Kidney tubule cell (primary cell): ENCODE measurements at regions not wholly inside any gene's neighbourhood (a gene's known extent, or its start where the extent isn't known, plus 50 kb on each side); places are given as distances from the start of the nearest gene placed in this dataset.
"Not testable (repeated sequence)": the region's sequence is repeated elsewhere in the genome, so short reads cannot be mapped to it uniquely, and the experiment has no call there.

Source experiments
- DNase-seq: peaks from one replicate; pipeline ENCODE4 v3.0.0-alpha.2; 2018; ENCODE audit warnings: low spot score

GRCh38 chr6:68575765-68576439, 59.2 kb upstream of the ADGRB3 start:
- DNase-seq, result peak; percentile 50

- no peak for DNase-seq
These were observed 62.1 kb upstream of the ADGRB3 start for GRCh38 chr6:68572975-68573374.

DNA sequence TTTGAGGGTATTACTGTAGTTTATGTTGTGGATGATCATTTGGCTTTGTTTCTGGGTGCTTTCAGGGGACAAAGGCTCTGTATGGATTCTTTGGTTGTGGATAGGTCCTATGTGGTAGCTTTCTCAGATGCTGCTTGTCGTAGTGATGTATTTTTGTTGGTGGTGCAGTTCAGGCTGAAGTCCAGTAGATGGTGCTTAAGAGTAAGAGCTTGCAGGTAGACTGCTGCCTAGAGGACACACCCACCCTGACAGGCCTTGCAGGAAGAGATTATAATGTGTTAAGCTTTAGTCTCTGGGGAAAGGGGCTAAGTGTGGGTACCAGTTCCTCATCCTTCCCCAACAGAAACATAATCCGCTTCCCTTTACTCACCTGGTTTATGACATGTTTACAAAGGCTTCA, 62.6 kb upstream of the ADGRB3 start:
- DNase-seq, result peak; percentile 49

GRCh38 chr6:68559716-68560115, 75.4 kb upstream of the ADGRB3 start:
- no peak for DNase-seq

DNA sequence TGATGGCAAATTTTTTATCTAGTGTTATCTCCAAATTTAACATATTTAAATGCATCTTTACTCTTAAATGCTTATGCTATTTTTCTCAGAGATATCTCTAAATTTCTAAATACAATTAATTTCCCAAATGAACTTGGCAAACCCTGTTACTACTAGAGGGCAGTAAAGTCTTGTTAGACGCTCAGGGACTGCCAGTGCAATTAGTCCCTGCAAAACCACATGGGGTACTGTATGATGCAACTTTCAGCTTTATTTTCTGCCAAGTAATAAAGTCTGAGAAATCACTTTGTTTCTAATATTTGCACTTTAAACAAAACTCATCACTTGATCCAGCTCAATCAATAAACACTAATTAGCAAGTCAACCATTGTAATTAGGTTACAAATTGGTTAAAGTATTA, 76.0 kb upstream of the ADGRB3 start:
- no peak for DNase-seq

- DNase-seq, result no peak
These were observed 88.5 kb upstream of the ADGRB3 start for GRCh38 chr6:68546620-68547019.

DNA sequence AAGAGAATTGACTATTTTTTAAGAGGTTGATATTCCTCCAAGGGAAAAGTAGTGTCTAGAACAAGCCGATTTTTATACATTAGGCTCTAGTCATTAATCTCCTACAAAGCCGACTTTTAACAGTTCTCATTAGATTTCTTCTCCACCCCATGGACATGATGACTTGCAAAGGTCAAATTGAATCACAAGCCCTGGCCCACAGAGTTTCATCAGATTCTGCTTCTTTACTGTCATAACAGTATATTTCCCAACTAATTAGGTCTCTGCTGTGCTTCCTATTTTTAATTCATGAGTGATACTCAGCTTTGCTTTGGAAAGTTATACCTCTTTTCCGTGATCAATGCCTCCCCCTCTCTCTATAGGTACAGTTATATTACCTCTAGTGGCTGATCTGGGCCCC, 90.6 kb upstream of the ADGRB3 start:
- no peak for DNase-seq

DNA sequence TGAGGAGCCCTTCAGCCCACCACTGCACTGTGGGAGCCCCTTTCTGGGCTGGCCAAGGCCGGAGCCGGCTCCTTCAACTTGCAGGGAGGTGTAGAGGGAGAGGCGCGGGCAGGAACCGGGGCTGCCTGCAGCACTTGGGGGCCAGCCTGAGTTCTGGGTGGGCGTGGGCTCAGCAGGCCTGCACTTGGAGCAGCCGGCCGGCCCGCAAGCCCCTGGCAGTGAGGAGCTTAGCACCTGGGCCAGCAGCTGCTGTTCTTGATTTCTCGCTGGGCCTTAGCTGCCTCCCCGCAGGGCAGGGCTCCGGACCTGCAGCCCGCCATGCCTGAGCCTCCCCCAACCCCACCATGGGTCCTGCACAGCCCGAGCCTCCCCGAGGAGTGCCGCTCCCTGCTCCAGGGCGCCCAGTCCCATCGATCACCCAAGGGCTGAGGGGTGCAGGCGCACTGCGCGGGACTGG, 101.7 kb upstream of the ADGRB3 start:
- DNase-seq, result no peak

GRCh38 chr6:68527691-68528090, 107.4 kb upstream of the ADGRB3 start:
- no peak for DNase-seq

- DNase-seq, result no peak
These were observed 128.2 kb upstream of the ADGRB3 start for GRCh38 chr6:68506911-68507310.

- no peak for DNase-seq
These were observed 132.1 kb upstream of the ADGRB3 start for GRCh38 chr6:68502946-68503345.

DNA sequence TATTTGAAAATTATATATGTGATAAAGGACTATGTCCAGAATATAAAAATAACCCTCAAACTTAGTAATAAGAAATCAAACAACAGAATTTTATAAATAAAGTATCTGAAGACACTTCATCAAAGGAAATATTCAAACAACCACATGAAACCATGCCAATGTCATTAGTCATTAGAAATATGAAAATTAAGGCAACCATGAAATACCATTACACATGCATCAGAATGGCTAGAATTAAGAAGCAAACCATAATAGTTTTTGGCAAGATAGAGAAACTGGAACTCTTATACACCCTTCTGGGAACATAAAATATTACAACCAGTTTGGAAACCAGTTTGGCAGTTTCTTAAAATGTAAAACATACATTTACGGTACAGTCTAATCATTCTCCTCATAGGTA, 137.2 kb upstream of the ADGRB3 start:
- DNase-seq, result no peak

GRCh38 chr6:68494880-68495279, 140.2 kb upstream of the ADGRB3 start:
- DNase-seq, result not testable (repeated sequence)

- DNase-seq, result no peak
These were observed 158.5 kb upstream of the ADGRB3 start for GRCh38 chr6:68476611-68477010.

- DNase-seq, result peak; percentile 43
These were observed 161.5 kb upstream of the ADGRB3 start for GRCh38 chr6:68473433-68474210.

DNA sequence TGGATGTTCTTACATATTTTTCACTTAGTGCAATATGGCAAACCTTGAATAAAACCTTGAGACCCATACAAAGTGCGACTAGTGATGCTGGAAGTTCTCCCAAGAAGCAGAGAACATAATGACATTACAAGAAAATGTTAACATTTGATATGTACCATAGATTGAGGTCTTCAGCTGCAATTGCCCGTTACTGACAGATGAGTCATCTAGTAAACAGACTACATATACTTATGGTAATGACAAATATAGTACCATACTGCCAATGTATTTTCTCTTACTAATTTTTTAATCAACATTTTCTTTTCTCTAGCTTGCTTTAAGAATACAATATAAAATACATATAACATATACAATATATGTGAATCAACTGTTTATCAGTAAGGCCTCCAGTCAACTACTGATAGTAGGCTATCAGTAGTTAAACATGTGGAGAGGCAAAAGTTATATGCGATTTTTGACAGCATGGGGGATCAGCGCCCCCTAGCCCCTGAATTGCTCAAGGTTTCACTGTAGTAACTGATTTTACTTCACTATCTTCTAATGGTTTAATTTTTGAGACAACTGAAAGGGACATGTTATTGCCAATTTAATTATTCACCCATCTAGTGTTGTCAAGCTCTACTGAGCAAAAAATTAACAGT, 166.7 kb upstream of the ADGRB3 start:
- no peak for DNase-seq

- DNase-seq, result no peak
These were observed 176.6 kb upstream of the ADGRB3 start for GRCh38 chr6:68458447-68458846.

GRCh38 chr6:68447112-68447511, 188.0 kb upstream of the ADGRB3 start:
- no peak for DNase-seq

- no peak for DNase-seq
These were observed 189.2 kb upstream of the ADGRB3 start for GRCh38 chr6:68445926-68446325.

DNA sequence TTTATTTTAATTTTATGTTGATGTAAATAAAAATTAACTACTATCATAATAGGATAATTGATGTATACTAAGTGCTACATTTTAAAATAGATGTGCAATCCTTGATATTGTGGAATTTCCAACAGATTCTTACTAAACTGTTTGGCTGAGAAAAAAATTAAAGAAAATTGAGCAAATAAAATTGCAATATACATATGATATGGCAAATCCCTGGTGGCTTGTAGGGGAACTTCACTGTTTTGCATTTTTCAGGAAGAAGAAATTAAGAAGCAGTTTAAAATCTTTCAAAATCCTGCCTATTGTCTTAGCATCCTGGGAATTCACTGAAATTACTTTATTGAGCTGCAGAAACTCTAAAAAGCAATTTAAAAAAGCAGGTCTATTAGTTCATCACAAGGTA, 191.4 kb upstream of the ADGRB3 start:
- no peak for DNase-seq

GRCh38 chr6:68427630-68428029, 207.5 kb upstream of the ADGRB3 start:
- DNase-seq, result peak; percentile 39

DNA sequence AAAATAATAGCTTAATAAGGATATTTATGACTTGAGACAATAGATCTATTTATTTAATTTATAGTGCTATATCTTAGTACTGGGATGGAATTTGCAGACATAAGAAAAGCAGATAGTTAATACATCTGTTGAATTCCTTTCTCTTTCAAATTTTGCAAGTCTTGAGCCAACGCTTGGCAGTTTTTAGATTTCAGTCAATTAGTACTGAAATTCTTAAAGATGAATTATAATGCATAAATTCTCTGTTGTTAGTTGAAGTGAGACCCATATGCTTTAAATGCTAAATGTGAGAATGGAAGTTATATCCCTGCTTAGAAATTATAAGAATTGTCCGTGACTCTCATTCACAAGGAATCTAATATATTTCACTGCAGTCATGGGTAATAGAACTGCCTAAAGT, 225.1 kb upstream of the ADGRB3 start:
- DNase-seq, result no peak

DNA sequence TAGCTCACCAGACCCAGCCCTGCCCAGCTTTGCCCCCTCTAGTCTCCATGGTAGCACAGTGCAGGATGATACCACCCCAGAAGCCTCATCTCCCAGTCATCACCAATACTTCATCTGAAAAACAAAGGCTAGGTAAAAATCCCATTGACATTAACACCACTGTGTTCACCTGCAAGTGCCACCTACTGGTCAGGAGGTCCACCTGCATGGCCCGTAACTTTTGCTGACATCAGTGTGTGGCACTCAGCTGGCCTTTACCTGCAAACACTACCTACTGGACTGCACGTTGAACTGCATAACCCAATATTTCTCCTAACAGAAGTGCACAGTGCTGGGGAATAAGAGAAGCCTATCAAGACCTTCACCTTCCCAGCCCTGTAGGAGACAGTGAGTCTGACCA, 234.7 kb upstream of the ADGRB3 start:
- no peak for DNase-seq
